SU-DHL-6 (cell line): ENCODE measurements at regions not wholly inside any gene's neighbourhood (a gene's known extent, or its start where the extent isn't known, plus 50 kb on each side); places are given as distances from the start of the nearest gene placed in this dataset.

Experiments used
- H2AFZ ChIP-seq: fragments of 200-600 bp; sonication (generic); 2 replicates; pipeline ENCODE4 v1.6.1; 2014; ENCODE audit warnings: low read depth, mild to moderate bottlenecking, moderate library complexity, mixed read lengths, antibody characterized with exemption, low read length; ENCODE audit not compliant: severe bottlenecking
- H3F3A ChIP-seq: fragments of 200-600 bp; shearing (Covaris generic); 2 replicates; pipeline ENCODE4 v1.6.0; 2016; ENCODE audit warnings: antibody characterized with exemption, mild to moderate bottlenecking; ENCODE audit not compliant: insufficient read depth
- H3K27ac ChIP-seq: fragments of 200-600 bp; sonication (generic); 2 replicates; pipeline ENCODE4 v1.5.1; 2016; ENCODE audit warnings: low read depth, mild to moderate bottlenecking, low read length, moderate library complexity, mixed read lengths
- H3K27me3 ChIP-seq: fragments of 200-600 bp; sonication (generic), shearing (Covaris generic); 2 replicates; pipeline ENCODE4 v1.6.0; 2014; ENCODE audit warnings: mild to moderate bottlenecking, low read length
- H3K36me3 ChIP-seq: fragments of 200-600 bp; sonication (generic); 2 replicates; pipeline ENCODE4 v1.6.1; 2014; ENCODE audit warnings: mild to moderate bottlenecking, low read length, mixed read lengths
- H3K4me2 ChIP-seq: fragments of 300-600, 200-600 bp; shearing (Covaris generic), sonication (generic); 2 replicates; pipeline ENCODE4 v1.6.0; 2014; ENCODE audit warnings: low read length, low read depth, mild to moderate bottlenecking; ENCODE audit not compliant: poor library complexity, severe bottlenecking
- H3K4me3 ChIP-seq: fragments of 200-600 bp; sonication (generic); 2 replicates; pipeline ENCODE4 v1.5.1; 2014; ENCODE audit warnings: antibody characterized with exemption, low read length, mild to moderate bottlenecking, mixed read lengths; ENCODE audit not compliant: insufficient read depth, poor library complexity, severe bottlenecking
- H3K79me2 ChIP-seq: fragments of 200-600 bp; sonication (generic); 2 replicates; pipeline ENCODE4 v1.6.1; 2014; ENCODE audit warnings: mild to moderate bottlenecking, low read length, moderate library complexity; ENCODE audit not compliant: insufficient read depth
- H3K9ac ChIP-seq: fragments of 200-600 bp; sonication (generic); 2 replicates; pipeline ENCODE4 v1.7.0; 2014; ENCODE audit warnings: mild to moderate bottlenecking, low read length
- H3K9me2 ChIP-seq: fragments of 200-600 bp; sonication (generic); replicated peaks from 2 replicates; pipeline ENCODE4 v1.6.1; 2014; ENCODE audit warnings: low read length; ENCODE audit not compliant: insufficient read depth
- H3K9me3 ChIP-seq: fragments of 200-600 bp; sonication (generic); 2 replicates; pipeline ENCODE4 v1.6.1; 2014; ENCODE audit warnings: low read length, mixed read lengths; ENCODE audit not compliant: insufficient read depth
- H4K20me1 ChIP-seq: fragments of 200-600 bp; sonication (generic); 2 replicates; pipeline ENCODE4 v1.6.1; 2014; ENCODE audit warnings: low read depth, mild to moderate bottlenecking, antibody characterized with exemption, low read length, moderate library complexity, mixed read lengths
- CTCF ChIP-seq: fragments of 200-600 bp; sonication (generic); IDR thresholded peaks from one replicate; pipeline ENCODE4 v1.5.1; 2017; ENCODE audit warnings: antibody characterized with exemption, mild to moderate bottlenecking, low read length, moderate library complexity; ENCODE audit not compliant: insufficient read depth, poor library complexity, severe bottlenecking
- EZH2phosphoT487 ChIP-seq: fragments of 200-600 bp; sonication (generic), shearing (Covaris generic); conservative IDR thresholded peaks from 2 replicates; pipeline ENCODE4 v1.6.1; 2018; ENCODE audit warnings: mild to moderate bottlenecking, antibody characterized with exemption, low read length, moderate library complexity, mixed read lengths

- Histone ChIP-seq H2AFZ (no peak overlapping the region), H3K79me2 (no peaks in the 10 kb centered on the region), H3K27me3 (no peaks in the 10 kb centered on the region), H3K27ac (no peak overlapping the region), H3K4me2 (no peak overlapping the region), H3K9ac (no peak overlapping the region), H3F3A (no peaks in the 10 kb centered on the region), H4K20me1 (no peaks in the 10 kb centered on the region), H3K9me2 (no peaks in the 10 kb centered on the region), H3K36me3 (no peaks in the 10 kb centered on the region), H3K9me3 (no peaks in the 10 kb centered on the region), H3K4me3 (no peak overlapping the region)
- TF ChIP-seq EZH2phosphoT487, result no peak
- no peak for TF ChIP-seq CTCF
Measured at GRCh38 chr4:37157476-37158167, 86.9 kb upstream of the NWD2 start.

GRCh38 chr4:37160653-37161052, 83.9 kb upstream of the NWD2 start:
- Histone ChIP-seq H3K9ac (no peak overlapping the region), H3K27me3 (no peaks in the 10 kb centered on the region), H3K9me3 (no peaks in the 10 kb centered on the region), H3F3A (no peaks in the 10 kb centered on the region), H2AFZ (no peak overlapping the region), H3K36me3 (no peaks in the 10 kb centered on the region), H3K9me2 (no peaks in the 10 kb centered on the region), H3K79me2 (no peaks in the 10 kb centered on the region), H3K4me3 (no peak overlapping the region), H4K20me1 (no peaks in the 10 kb centered on the region), H3K4me2 (no peak overlapping the region), H3K27ac (no peak overlapping the region)
- TF ChIP-seq EZH2phosphoT487, result no peak
- no peak for TF ChIP-seq CTCF

GRCh38 chr4:37165844-37166243, 78.7 kb upstream of the NWD2 start:
- H3K9me3 ChIP-seq, result no peaks in the 10 kb centered on the region
- no peaks in the 10 kb centered on the region for H3F3A ChIP-seq
- no peak overlapping the region for H2AFZ ChIP-seq
- no peaks in the 10 kb centered on the region for H3K9me2 ChIP-seq
- H3K79me2 ChIP-seq, result no peaks in the 10 kb centered on the region
- H3K27ac ChIP-seq, result no peak overlapping the region
- TF ChIP-seq EZH2phosphoT487, result no peak
- TF ChIP-seq CTCF, result no peak
- no peak overlapping the region for H3K4me2 ChIP-seq
- H3K27me3 ChIP-seq, result no peaks in the 10 kb centered on the region
- H3K9ac ChIP-seq, result no peak overlapping the region
- H3K4me3 ChIP-seq, result no peak overlapping the region
- H4K20me1 ChIP-seq, result no peaks in the 10 kb centered on the region
- no peaks in the 10 kb centered on the region for H3K36me3 ChIP-seq
